ENCODE measurements at regions not wholly inside any gene's neighbourhood (a gene's known extent, or its start where the extent isn't known, plus 50 kb on each side); places are given as distances from the start of the nearest gene placed in this dataset.

GRCh38 chr1:227379555-227379892, 61.2 kb upstream of the CDC42BPA start:
- Histone ChIP-seq H3K27ac (no peak overlapping the region), H3K4me3 (no peak overlapping the region), H3K36me3 (no peaks in the 10 kb centered on the region), H3K9me3 (no peaks in the 10 kb centered on the region), H3K27me3 (no peaks in the 10 kb centered on the region), H3K4me1 (no peaks in the 10 kb centered on the region)
- 92 to 94% methylated on average over 6 of the region's 6 CpGs for WGBS, 2 donors
- no peak for TF ChIP-seq EP300 (IDR thresholded peaks at IDR 0.05)
- TF ChIP-seq, protein P1, sequence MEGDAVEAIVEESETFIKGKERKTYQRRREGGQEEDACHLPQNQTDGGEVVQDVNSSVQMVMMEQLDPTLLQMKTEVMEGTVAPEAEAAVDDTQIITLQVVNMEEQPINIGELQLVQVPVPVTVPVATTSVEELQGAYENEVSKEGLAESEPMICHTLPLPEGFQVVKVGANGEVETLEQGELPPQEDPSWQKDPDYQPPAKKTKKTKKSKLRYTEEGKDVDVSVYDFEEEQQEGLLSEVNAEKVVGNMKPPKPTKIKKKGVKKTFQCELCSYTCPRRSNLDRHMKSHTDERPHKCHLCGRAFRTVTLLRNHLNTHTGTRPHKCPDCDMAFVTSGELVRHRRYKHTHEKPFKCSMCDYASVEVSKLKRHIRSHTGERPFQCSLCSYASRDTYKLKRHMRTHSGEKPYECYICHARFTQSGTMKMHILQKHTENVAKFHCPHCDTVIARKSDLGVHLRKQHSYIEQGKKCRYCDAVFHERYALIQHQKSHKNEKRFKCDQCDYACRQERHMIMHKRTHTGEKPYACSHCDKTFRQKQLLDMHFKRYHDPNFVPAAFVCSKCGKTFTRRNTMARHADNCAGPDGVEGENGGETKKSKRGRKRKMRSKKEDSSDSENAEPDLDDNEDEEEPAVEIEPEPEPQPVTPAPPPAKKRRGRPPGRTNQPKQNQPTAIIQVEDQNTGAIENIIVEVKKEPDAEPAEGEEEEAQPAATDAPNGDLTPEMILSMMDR (IDR thresholded peaks at IDR 0.05), result no peak
- no peak for TF ChIP-seq POLR2A (IDR thresholded peaks at IDR 0.05)
- DNase-seq (ENCODE audit: low spot score in 2 of 2), result no peak

DNA sequence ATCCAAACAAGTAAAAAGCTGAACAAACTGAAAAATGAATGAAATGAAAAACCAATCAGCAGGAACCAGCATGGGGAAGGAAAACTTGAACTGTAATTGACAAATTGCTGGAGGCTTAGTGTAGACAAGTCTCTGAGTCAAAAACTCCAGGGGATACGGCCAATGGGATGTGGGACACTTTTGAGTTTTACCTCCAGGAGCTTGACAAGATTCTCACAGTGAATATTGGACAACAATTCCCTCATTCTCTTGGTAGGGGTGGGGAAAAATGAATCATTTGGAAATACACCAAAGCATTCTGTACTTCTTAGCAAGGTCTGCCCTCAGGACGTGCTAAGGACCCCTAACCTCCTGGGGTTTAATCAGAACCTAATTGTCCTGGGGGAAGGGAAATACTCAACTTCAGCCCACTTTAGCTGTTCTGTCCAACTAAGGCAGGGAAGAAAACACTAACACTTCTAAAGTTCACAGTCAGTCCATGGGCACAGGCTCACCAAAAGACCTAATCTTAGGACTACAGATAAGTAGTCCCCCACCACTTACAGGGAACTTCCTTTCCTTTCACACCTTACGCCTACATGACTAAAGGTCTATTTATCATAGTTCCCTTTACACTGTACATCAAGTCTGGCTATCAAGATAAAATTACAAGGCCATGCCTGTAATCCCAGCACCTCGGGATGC, 60.7 kb upstream of the CDC42BPA start:
- Histone ChIP-seq H3K4me1 (no peaks in the 10 kb centered on the region), H3K27ac (no peak overlapping the region), H3K27me3 (no peaks in the 10 kb centered on the region), H3K4me3 (no peak overlapping the region), H3K36me3 (no peaks in the 10 kb centered on the region), H3K9me3 (no peaks in the 10 kb centered on the region)
- 64 to 73% methylated on average over 4 of the region's 4 CpGs for WGBS, 2 donors
- no peak for DNase-seq (ENCODE audit: low spot score in 2 of 2)
- TF ChIP-seq POLR2A (IDR thresholded peaks at IDR 0.05) (no peak), EP300 (IDR thresholded peaks at IDR 0.05) (no peak)
- TF ChIP-seq, protein P1 (IDR thresholded peaks at IDR 0.05), result no peak

DNA sequence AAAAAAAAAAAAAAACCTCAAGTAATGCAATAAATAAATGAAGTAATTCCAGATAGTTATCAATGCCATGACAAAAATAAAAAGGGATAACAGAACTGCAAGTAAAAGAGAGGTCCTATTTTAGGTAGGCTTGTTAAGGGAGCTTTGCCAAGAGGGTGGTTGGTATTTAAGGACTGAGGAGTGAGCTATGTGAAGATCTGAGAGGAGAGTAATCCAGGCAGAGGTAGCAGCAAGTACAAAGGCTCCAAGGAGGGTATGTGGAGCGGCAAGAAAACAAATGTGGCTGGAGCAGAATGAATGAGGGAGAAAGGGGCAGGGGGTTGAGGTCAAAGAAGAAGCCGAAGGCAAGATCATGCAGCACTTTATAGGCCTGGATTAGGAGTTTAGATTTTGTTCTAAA, 59.9 kb upstream of the CDC42BPA start:
- no peak overlapping the region for H3K4me3 ChIP-seq
- WGBS, 2 donors, result 48 to 50% methylated on average over 2 of the region's 2 CpGs
- no peaks in the 10 kb centered on the region for H3K9me3 ChIP-seq
- H3K4me1 ChIP-seq, result no peaks in the 10 kb centered on the region
- no peaks in the 10 kb centered on the region for H3K27me3 ChIP-seq
- H3K36me3 ChIP-seq, result no peaks in the 10 kb centered on the region
- TF ChIP-seq, protein P1 (IDR thresholded peaks at IDR 0.05), result no peak
- TF ChIP-seq POLR2A (IDR thresholded peaks at IDR 0.05) (no peak), EP300 (IDR thresholded peaks at IDR 0.05) (no peak)
- H3K27ac ChIP-seq, result no peak overlapping the region
- no peak for DNase-seq (ENCODE audit: low spot score in 2 of 2)

- 79 to 100% methylated on average over 1 of the region's 1 CpG for WGBS, 2 donors
- H3K4me3 ChIP-seq, result no peak overlapping the region
- H3K9me3 ChIP-seq, result no peaks in the 10 kb centered on the region
- no peaks in the 10 kb centered on the region for H3K27me3 ChIP-seq
- H3K4me1 ChIP-seq, result no peaks in the 10 kb centered on the region
- H3K36me3 ChIP-seq, result no peaks in the 10 kb centered on the region
- TF ChIP-seq POLR2A (IDR thresholded peaks at IDR 0.05) (no peak), EP300 (IDR thresholded peaks at IDR 0.05) (no peak)
- TF ChIP-seq, protein P1 (IDR thresholded peaks at IDR 0.05), result no peak
- no peak overlapping the region for H3K27ac ChIP-seq
- DNase-seq (ENCODE audit: low spot score in 2 of 2), result no peak
Observed at GRCh38 chr1:227374846-227375245, 56.6 kb upstream of the CDC42BPA start.

GRCh38 chr1:227372726-227373130, 54.4 kb upstream of the CDC42BPA start:
- WGBS, 2 donors, result 44 to 48% methylated on average over 1 of the region's 1 CpG
- TF ChIP-seq POLR2A (IDR thresholded peaks at IDR 0.05) (no peak), EP300 (IDR thresholded peaks at IDR 0.05) (no peak)
- TF ChIP-seq, protein P1 (IDR thresholded peaks at IDR 0.05), result no peak

More at GRCh38 chr1:227372726-227373130, 54.4 kb upstream of the CDC42BPA start:
- Histone ChIP-seq H3K4me1 (no peaks in the 10 kb centered on the region), H3K4me3 (no peak overlapping the region), H3K36me3 (no peaks in the 10 kb centered on the region), H3K27me3 (no peaks in the 10 kb centered on the region), H3K27ac (no peak overlapping the region), H3K9me3 (no peaks in the 10 kb centered on the region)
- no peak for DNase-seq (ENCODE audit: low spot score in 2 of 2)

All from tibial nerve (tissue), 4 donors.